ENCODE measurements at regions not wholly inside any gene's neighbourhood (a gene's known extent, or its start where the extent isn't known, plus 50 kb on each side); places are given as distances from the start of the nearest gene placed in this dataset.

GRCh38 chr14:101069228-101069549 is 165.7 kb upstream of the RTL1 start:
- DNase-seq = no peak

- no peak for DNase-seq
Observed at GRCh38 chr14:101069666-101070362, 166.3 kb upstream of the RTL1 start.

GRCh38 chr14:101070540-101071492 is 167.3 kb upstream of the RTL1 start:
- no peak for DNase-seq

- DNase-seq = no peak
Observed at GRCh38 chr14:101071493-101071906, 168.0 kb upstream of the RTL1 start.

GRCh38 chr14:101072070-101072469 is 168.5 kb upstream of the RTL1 start:
- DNase-seq = no peak

GRCh38 chr14:101072531-101072930 is 169.0 kb upstream of the RTL1 start:
- DNase-seq = no peak

GRCh38 chr14:101072945-101073597 is 169.5 kb upstream of the RTL1 start:
- DNase-seq = no peak

GRCh38 chr14:101073598-101073965 is 170.1 kb upstream of the RTL1 start:
- no peak for DNase-seq

GRCh38 chr14:101074196-101075024 is 170.9 kb upstream of the RTL1 start:
- DNase-seq = no peak

- no peak for DNase-seq
Observed at GRCh38 chr14:101075025-101075800, 171.7 kb upstream of the RTL1 start.

GRCh38 chr14:101075801-101076413 is 172.4 kb upstream of the RTL1 start:
- DNase-seq = no peak

- no peak for DNase-seq
Observed at GRCh38 chr14:101076451-101077198, 173.1 kb upstream of the RTL1 start.

- no peak for DNase-seq
Observed at GRCh38 chr14:101077481-101078074, 174.1 kb upstream of the RTL1 start.

- no peak for DNase-seq
Observed at GRCh38 chr14:101078170-101078891, 174.8 kb upstream of the RTL1 start.

- no peak for DNase-seq
Observed at GRCh38 chr14:101078892-101079221, 175.3 kb upstream of the RTL1 start.

GRCh38 chr14:101080922-101081593 is 177.5 kb upstream of the RTL1 start:
- DNase-seq = no peak

- no peak for DNase-seq
Observed at GRCh38 chr14:101082036-101082435, 178.5 kb upstream of the RTL1 start.

GRCh38 chr14:101082436-101083384 is 179.2 kb upstream of the RTL1 start:
- DNase-seq = no peak
